ENCODE measurements at regions not wholly inside any gene's neighbourhood (a gene's known extent, or its start where the extent isn't known, plus 50 kb on each side); places are given as distances from the start of the nearest gene placed in this dataset.
"Not testable (repeated sequence)": the region's sequence is repeated elsewhere in the genome, so short reads cannot be mapped to it uniquely, and the experiment has no call there.

DNA sequence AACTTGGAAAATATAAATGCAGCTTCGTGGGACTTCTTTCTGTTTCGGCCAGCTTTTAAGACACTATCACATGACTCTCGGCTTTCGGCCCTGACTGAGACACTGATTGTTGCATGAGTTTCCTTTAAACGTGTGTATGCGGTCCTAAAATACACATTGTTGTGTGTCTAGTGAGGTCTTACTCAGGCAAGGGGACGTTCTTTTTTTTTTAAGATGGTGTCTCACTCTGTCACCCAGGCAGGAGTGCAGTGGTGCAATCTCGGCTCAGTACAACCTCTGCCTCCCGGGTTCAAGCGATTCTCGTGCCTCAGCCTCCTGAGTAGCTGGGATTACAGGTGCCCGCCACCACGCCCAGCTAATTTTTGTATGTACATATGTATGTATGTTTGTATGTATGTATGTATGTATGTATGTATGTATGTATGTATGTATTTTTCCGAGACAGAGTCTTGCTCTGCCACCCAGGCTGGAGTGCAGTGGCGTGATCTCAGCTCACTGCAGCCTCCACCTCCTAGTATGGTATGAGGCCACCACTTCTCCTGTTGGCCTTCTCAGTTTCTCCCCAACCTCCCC lies 63.2 kb upstream of the PHLPP1 start:
- H3K36me3 ChIP-seq (ENCODE audit: control insufficient read depth, insufficient read depth, low read length); CTCF ChIA-PET; in situ Hi-C loops (cut with MboI; ENCODE audit: low sequenced_read_pairs); ATAC-seq (ENCODE audit: low read depth); H2BK15ac ChIP-seq (ENCODE audit: low read depth, low read length); H4K91ac ChIP-seq (ENCODE audit: insufficient read depth, low read depth, low read length); H3K9ac ChIP-seq (ENCODE audit: low read depth, low read length); H4K8ac ChIP-seq (ENCODE audit: low read depth in 2 of 2, low read length in 2 of 2); H2AFZ ChIP-seq (replicated peaks; ENCODE audit: low read length, poor library complexity); dilution Hi-C loops (cut with HindIII; ENCODE audit: low sequenced_read_pairs, unreplicated experiment); H3K18ac ChIP-seq (ENCODE audit: low read depth, low read length); H3K4me2 ChIP-seq (ENCODE audit: low read depth, low read length); POLR2A ChIA-PET (ENCODE audit: unreplicated experiment); H3K4me1 ChIP-seq (ENCODE audit: control insufficient read depth, insufficient read depth, low read length); H3K27ac ChIP-seq (ENCODE audit: insufficient read depth, low read length); H3K79me1 ChIP-seq (ENCODE audit: low read depth in 1 of 2, low read length in 2 of 2); H3K9me1 ChIP-seq (ENCODE audit: insufficient read depth, low read length); H3K56ac ChIP-seq (ENCODE audit: extremely low read depth, insufficient read depth, low read length); H2AK9ac ChIP-seq (replicated peaks; ENCODE audit: low read depth, low read length, poor library complexity); H2BK5ac ChIP-seq (ENCODE audit: low read depth, low read length, poor library complexity, severe bottlenecking); H3K27me3 ChIP-seq (ENCODE audit: control insufficient read depth, insufficient read depth, low read length); H4K5ac ChIP-seq (ENCODE audit: low read depth, low read length); H2BK120ac ChIP-seq (ENCODE audit: low read depth, low read length); H3K4ac ChIP-seq (ENCODE audit: low read depth, low read length); DNase-seq; H3K23ac ChIP-seq (ENCODE audit: low read depth, low read length); BruUV-seq (replicated peaks); H2BK20ac ChIP-seq (ENCODE audit: low read depth, low read length); H3K4me3 ChIP-seq (ENCODE audit: insufficient read depth, low read depth, low read length); H3K9me3 ChIP-seq (ENCODE audit: control insufficient read depth, insufficient read depth, low read length); H2AK5ac ChIP-seq (ENCODE audit: low read depth, low read length); H4K20me1 ChIP-seq (ENCODE audit: insufficient read depth, low read length); intact Hi-C loops (cut with micrococcal nuclease); H3K14ac ChIP-seq (replicated peaks; ENCODE audit: low read depth, low read length): not testable (repeated sequence)
- WGBS, 2 experiments (ENCODE audit: extremely low coverage in 2 of 2, insufficient read length in 1 of 2): 92% methylated on average over 2 of the region's 15 CpGs; no CpG with 5 or more reads in 1 of the 2 experiments

Measured in IMR-90 (cell line).